Stimulated activated CD8-positive, alpha-beta memory T cell treated with anti-CD3 and anti-CD28 coated beads, Interleukin-7, amount 100 ng/mL, for 1 hour (primary cell): ENCODE measurements at regions not wholly inside any gene's neighbourhood (a gene's known extent, or its start where the extent isn't known, plus 50 kb on each side); places are given as distances from the start of the nearest gene placed in this dataset.

Experiments
- DNase-seq, 2 donors: peaks; one replicate each; pipeline ENCODE4 v3.0.0-alpha.2; 2020; ENCODE audit warnings: low read depth in 2 of 2

GRCh38 chr1:59146651-59147358 lies 150.1 kb upstream of the FGGY start:
- DNase-seq = peak; percentile 9 to 25

GRCh38 chr1:59149435-59149834 lies 147.5 kb upstream of the FGGY start:
- no peak for DNase-seq

GRCh38 chr1:59150577-59151386 lies 146.1 kb upstream of the FGGY start:
- no peak for DNase-seq

- DNase-seq = no peak
Observed at GRCh38 chr1:59151387-59151761, 145.5 kb upstream of the FGGY start.

DNA sequence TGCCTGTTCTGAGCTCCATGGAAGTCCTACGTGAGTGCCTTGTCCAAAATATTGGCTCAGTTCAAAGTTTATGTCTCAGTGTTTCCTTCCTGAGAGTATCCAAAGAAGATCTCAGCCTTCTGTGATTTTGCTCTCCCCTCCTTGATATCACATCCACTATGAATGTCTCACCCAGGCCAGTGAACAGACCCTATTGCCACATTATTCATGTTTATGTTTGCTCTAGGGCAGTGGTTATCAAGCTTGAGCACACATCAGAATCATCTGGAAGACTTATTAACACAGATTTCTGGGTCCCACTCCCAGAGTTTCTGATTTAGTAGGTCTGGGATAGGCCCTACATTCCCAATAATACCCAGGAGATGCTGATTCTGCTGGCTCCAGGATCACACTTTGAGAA lies 145.0 kb upstream of the FGGY start:
- no peak for DNase-seq

GRCh38 chr1:59152511-59152910 lies 144.4 kb upstream of the FGGY start:
- no peak for DNase-seq

- no peak for DNase-seq
Observed at GRCh38 chr1:59154401-59154800, 142.5 kb upstream of the FGGY start.

DNA sequence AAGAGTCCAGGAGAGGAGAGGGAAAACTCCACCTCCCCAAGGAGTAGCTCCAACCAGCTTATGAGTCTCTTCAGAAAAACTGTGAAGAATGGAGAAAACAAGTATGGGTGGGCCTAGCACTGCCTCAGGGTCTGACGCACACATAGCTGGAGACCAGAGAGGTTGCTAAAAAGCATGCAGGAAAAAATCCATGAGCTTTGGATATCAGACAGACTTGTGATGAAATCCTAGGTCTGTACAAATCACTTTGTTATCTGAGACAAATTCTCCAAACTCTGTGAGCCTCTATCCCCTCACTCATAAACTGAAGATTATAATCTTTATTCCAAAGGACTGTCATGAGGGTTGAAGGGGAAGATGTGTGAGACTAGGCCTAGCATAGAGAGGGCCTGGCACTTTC lies 141.5 kb upstream of the FGGY start:
- no peak for DNase-seq

GRCh38 chr1:59156051-59156450 lies 140.8 kb upstream of the FGGY start:
- no peak for DNase-seq

GRCh38 chr1:59156526-59157199 lies 140.2 kb upstream of the FGGY start:
- no peak for DNase-seq

DNA sequence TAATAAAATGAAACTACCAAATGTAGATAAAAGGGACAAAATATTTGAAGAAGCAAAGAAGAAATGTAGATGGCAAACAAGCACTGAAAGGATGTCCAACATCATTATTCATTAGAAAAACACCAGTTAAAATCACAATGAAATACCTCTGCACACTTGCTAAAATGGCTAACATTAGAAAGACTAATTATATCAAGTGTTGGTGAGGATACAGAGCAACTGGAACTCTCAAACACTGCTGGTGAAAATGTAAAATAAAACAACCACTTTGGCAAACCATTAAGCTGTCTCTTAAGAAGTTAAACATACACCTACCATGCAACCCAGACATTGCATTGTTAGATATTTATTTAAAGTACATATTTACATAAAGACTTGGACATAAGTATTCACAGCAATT lies 138.6 kb upstream of the FGGY start:
- DNase-seq = no peak

- no peak for DNase-seq
Observed at GRCh38 chr1:59159557-59160203, 137.2 kb upstream of the FGGY start.

- DNase-seq = no peak
Observed at GRCh38 chr1:59161136-59161535, 135.8 kb upstream of the FGGY start.

DNA sequence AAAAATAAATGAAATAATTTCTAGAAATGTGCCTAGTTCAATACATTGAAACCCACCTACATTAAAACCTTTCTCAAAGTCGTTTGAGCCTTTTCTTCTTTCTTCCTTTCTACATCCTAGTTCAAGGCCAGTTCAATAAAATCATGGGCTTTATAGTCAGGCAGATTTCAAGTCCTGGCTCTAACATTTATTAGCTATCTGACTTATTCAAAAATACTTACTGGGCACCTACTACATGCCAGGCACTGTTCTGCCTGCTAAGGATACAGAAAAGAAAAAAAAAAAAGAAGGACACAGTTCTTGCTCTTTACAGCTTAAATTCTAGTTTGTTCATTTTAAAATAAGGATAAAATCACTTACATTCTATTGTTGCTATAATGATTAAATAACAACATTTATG lies 134.2 kb upstream of the FGGY start:
- DNase-seq = no peak

DNA sequence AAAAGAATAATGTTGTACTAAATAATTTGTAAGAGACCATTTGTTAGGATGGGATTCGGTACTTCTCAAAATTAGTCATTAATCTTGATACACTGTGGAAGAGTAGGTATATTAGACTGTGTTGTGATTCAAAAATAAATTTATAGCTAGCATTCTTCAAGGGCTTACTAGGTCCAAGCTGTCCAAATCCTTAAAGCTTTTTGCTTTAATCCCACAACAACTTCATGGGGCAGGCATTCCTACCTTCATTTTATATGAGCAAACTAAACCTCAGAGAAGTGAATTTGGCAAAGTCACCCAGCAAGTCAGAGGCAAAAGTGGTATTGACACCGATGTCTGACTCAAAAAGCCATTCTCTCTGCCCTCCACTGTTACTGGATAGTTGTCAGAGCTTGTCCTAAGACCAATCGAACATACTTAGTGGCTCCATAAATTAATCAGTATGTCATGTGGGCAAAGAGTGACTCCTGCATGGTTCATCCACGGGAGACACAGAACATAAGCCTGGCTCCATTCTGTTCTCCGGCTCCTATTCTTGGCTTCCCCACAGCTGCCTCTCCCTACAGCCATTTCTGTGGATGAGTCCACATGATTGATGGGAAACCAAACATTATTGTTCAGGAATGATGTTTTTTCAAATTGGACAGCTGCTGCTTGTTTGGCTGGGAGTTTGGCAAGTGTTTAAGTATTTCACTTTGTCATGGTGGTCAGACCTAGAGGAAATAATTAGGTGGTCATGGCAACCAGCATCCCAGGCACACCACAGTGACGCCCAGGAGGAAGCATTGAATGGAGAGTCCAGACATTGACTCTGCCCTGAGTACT lies 133.4 kb upstream of the FGGY start:
- DNase-seq = no peak

DNA sequence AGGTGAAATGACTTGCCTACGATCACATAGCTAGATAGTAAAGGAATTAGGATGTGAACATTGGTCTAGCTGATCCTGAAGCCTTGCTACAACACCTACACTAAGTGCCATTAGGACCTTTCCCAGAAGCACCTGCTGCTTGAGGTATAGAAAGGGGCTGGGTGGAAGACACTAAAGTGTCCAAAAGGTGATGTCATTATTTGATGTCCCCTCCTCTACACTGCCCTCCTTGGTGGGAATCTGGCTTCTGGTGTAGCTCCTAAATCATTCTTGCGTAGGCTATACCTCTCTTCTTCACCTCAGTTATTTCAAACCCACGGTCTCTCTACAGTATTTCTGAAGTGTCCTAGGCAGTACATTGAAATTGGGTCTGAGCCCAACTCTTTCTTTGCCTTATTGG lies 132.5 kb upstream of the FGGY start:
- DNase-seq = no peak

DNA sequence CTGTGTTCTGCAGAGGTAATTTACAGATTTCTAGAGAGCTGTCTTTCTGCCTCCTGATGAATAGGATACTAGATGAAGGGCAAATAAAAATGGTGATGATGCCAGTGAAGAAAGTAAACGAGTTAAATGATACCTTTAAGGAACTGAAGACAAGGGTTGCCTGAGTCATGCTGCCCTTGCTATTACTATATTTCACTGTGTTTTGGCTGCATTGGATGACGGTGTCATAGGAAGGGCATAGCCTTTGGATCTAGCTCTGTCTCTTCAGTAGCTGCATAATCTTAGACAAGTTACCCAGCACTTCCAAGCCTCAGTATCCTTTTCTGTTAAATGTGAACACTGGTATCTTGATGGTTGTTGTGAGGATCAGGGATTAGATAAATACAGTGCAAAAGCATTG lies 131.5 kb upstream of the FGGY start:
- DNase-seq = no peak

GRCh38 chr1:59169703-59170102 lies 127.2 kb upstream of the FGGY start:
- no peak for DNase-seq

DNA sequence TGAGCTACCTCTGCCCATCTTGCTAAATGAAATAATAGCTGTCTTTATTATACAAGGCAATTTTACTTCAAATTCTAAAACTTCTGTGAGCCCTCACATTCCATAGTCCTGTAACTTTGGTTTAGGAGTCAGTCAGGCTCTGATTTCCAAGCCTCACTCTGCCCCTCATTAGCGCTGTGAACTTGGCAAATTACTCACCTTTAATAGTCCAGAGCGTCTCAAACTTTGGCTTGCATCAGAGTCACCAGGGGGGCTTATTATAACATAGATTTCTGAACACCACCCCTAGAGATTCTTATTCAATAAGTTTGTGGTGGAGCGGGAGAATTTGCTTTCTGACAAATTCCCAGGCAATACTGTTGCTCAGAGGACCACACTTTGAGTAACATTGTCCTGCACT lies 126.2 kb upstream of the FGGY start:
- DNase-seq = no peak

GRCh38 chr1:59171788-59172187 lies 125.1 kb upstream of the FGGY start:
- DNase-seq = no peak

- no peak for DNase-seq
Observed at GRCh38 chr1:59172693-59173092, 124.2 kb upstream of the FGGY start.

DNA sequence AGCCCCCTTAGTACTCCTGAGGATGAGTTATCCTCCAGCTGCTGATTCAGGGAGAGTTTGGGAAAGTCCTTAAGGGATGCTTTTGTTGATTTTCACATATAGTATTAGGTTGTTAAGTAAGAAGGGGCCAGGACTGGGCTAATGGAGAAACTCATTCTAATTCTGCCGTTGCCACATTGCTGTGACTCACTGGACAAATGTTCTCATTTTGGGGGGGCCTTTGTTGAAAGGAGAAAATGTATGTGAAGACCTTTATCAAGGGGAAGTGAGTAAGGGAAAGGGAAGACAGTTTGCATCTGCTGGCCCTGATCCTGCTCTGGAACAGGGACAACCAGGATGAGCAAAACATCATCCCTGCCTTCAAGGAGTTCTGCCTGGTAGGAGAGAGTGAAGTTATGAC lies 123.2 kb upstream of the FGGY start:
- no peak for DNase-seq
